PC-9 (cell line): ENCODE measurements at regions not wholly inside any gene's neighbourhood (a gene's known extent, or its start where the extent isn't known, plus 50 kb on each side); places are given as distances from the start of the nearest gene placed in this dataset.

Source experiments
- EZH2 ChIP-seq: fragments of 200-600 bp; sonication (generic); IDR thresholded peaks from 2 replicates; pipeline ENCODE4 v1.8.0; 2017; ENCODE audit warnings: antibody characterized with exemption, low read depth
- TF ChIP-seq, protein P1 (sequence below): fragments of 200-600 bp; sonication (generic); conservative IDR thresholded peaks from 2 replicates; pipeline ENCODE4 v1.6.1; 2017; ENCODE audit warnings: mixed run types, antibody characterized with exemption, mild to moderate bottlenecking, moderate library complexity

DNA sequence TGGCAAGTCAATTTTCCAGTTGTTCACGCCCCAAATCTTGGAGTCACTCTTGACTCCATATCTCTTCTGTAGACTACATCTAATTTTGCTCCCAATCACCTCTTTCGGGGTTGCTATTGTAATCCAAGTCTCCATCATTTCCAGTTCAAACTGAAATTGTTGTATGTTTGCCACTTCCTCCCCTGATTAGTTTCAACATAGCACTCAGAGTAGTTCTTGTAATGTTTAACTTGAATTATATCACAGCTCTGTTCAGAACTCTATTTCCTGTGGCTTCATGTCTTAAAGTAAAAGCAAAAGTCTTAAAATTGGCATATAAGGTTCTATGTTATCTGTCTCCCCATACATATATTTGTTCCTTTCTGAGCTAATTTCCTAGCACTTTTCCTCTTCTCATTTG, 348.5 kb upstream of the RIOK2 start:
- TF ChIP-seq, protein P1, sequence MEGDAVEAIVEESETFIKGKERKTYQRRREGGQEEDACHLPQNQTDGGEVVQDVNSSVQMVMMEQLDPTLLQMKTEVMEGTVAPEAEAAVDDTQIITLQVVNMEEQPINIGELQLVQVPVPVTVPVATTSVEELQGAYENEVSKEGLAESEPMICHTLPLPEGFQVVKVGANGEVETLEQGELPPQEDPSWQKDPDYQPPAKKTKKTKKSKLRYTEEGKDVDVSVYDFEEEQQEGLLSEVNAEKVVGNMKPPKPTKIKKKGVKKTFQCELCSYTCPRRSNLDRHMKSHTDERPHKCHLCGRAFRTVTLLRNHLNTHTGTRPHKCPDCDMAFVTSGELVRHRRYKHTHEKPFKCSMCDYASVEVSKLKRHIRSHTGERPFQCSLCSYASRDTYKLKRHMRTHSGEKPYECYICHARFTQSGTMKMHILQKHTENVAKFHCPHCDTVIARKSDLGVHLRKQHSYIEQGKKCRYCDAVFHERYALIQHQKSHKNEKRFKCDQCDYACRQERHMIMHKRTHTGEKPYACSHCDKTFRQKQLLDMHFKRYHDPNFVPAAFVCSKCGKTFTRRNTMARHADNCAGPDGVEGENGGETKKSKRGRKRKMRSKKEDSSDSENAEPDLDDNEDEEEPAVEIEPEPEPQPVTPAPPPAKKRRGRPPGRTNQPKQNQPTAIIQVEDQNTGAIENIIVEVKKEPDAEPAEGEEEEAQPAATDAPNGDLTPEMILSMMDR, result no peak
- TF ChIP-seq EZH2, result no peak
